Esophagus muscularis mucosa (tissue), 3 donors: ENCODE measurements at regions not wholly inside any gene's neighbourhood (a gene's known extent, or its start where the extent isn't known, plus 50 kb on each side); places are given as distances from the start of the nearest gene placed in this dataset.

Experiments used
- CTCF ChIP-seq, 3 experiments: fragments of 200-600 bp in 2 of 3; fragments of 450-650 bp in 1 of 3; sonication (generic) in 2 of 3; IDR thresholded peaks; one replicate each; pipeline ENCODE4 v1.5.1; 2017 to 2019; ENCODE audit warnings: antibody characterized with exemption in 3 of 3, mild to moderate bottlenecking in 2 of 3, moderate library complexity in 1 of 3
- POLR2A ChIP-seq: fragments of 450-650 bp; IDR thresholded peaks from one replicate; pipeline ENCODE4 v1.6.1; 2017; ENCODE audit warnings: antibody characterized with exemption, moderate library complexity, mild to moderate bottlenecking, low read depth

GRCh38 chr5:167553511-167553910 is 737.9 kb upstream of the WWC1 start:
- TF ChIP-seq CTCF (IDR thresholded peaks at IDR 0.05) (no peak), POLR2A (no peak)
